Smooth muscle cell (in vitro differentiated cells): ENCODE measurements at regions not wholly inside any gene's neighbourhood (a gene's known extent, or its start where the extent isn't known, plus 50 kb on each side); places are given as distances from the start of the nearest gene placed in this dataset.
A peak's percentile ranks its signal among the peaks of the same experiment; 100 is the strongest.

Source experiments
- DNase-seq: peaks from one replicate; lab custom pipeline; 2025; ENCODE audit not compliant: unreplicated experiment; lab: John Stamatoyannopoulos, UW
- H2AFZ ChIP-seq: fragments of 200-600 bp; sonication (generic); 2 replicates; pipeline ENCODE4 v1.6.0; 2016; ENCODE audit warnings: antibody characterized with exemption, low read depth, mild to moderate bottlenecking
- H3F3A ChIP-seq: fragments of 200-600 bp; sonication (generic); 2 replicates; pipeline ENCODE4 v1.6.0; 2017; ENCODE audit warnings: antibody characterized with exemption, low read depth
- H3K27ac ChIP-seq: fragments of 200-600 bp; sonication (generic); 2 replicates; pipeline ENCODE4 v1.5.1; 2016; ENCODE audit warnings: low read depth, mild to moderate bottlenecking
- H3K27me3 ChIP-seq: fragments of 200-600 bp; sonication (generic); 2 replicates; pipeline ENCODE4 v1.6.1; 2016; ENCODE audit warnings: low read depth, mild to moderate bottlenecking
- H3K36me3 ChIP-seq: fragments of 200-600 bp; sonication (generic); 2 replicates; pipeline ENCODE4 v1.5.1; 2016; ENCODE audit warnings: low read depth
- H3K4me1 ChIP-seq: fragments of 200-600 bp; sonication (generic); 2 replicates; pipeline ENCODE4 v1.5.1; 2016; ENCODE audit warnings: low read depth
- H3K4me2 ChIP-seq: fragments of 200-600 bp; sonication (generic); 2 replicates; pipeline ENCODE4 v1.6.0; 2016; ENCODE audit warnings: mild to moderate bottlenecking
- H3K4me3 ChIP-seq: fragments of 200-600 bp; sonication (generic); 2 replicates; pipeline ENCODE4 v1.5.1; 2016; ENCODE audit warnings: mild to moderate bottlenecking
- H3K79me2 ChIP-seq: fragments of 200-600 bp; sonication (generic); 2 replicates; pipeline ENCODE4 v1.6.0; 2016; ENCODE audit warnings: low read depth, mild to moderate bottlenecking
- H3K9ac ChIP-seq: fragments of 200-600 bp; sonication (generic); 2 replicates; pipeline ENCODE4 v1.6.0; 2016; ENCODE audit warnings: low read depth
- H3K9me3 ChIP-seq: fragments of 200-600 bp; sonication (generic); replicated peaks from 2 replicates; pipeline ENCODE4 v1.5.1; 2016; ENCODE audit warnings: low read depth
- H4K20me1 ChIP-seq: fragments of 200-600 bp; sonication (generic); 2 replicates; pipeline ENCODE4 v1.6.0; 2016; ENCODE audit warnings: low read depth
- CTCF ChIP-seq: fragments of 200-600 bp; sonication (generic); IDR thresholded peaks from 2 replicates; pipeline ENCODE4 v1.5.1; 2017; ENCODE audit warnings: borderline replicate concordance, mild to moderate bottlenecking, antibody characterized with exemption; ENCODE audit not compliant: insufficient read depth, poor library complexity, severe bottlenecking
- WGBS: methylation state at CpG from one replicate; pipeline ENCODE4 v1.1.7; 2016; ENCODE audit warnings: low lambda C conversion rate; 5-methylcytosine and 5-hydroxymethylcytosine counted together

DNA sequence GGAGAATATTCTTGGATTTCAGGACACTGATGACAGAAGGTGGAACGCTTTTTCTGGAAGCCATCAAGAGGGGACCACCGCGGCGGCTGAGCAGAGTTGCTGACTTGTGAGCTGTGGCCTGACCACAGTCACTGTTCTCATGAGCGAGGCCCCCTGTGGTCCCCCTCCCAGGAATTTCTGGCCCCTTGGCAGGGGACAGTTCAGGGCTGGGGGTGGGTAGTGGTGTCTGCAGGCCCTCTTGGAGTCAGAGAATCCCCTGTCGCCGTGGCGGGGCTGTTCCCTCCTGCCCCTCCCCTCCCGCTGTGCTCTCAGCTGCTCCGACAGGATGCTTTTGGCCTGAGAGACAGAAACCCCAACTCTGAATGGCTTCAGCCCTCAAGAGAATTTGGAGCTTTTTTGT is 292.0 kb downstream of the SEC14L1 start:
- H3K4me2 ChIP-seq: peak overlapping the region; percentile 65
- WGBS: 29% methylated on average over 10 of the region's 10 CpGs
- H3F3A ChIP-seq: peaks cover 34% of the 10 kb centered on the region
- no peaks in the 10 kb centered on the region for H3K36me3 ChIP-seq
- no peaks in the 10 kb centered on the region for H3K9me3 ChIP-seq
- H3K4me1 ChIP-seq: peaks cover 57% of the 10 kb centered on the region
- peaks cover 77% of the 10 kb centered on the region for H3K79me2 ChIP-seq
- no peaks in the 10 kb centered on the region for H3K27me3 ChIP-seq
- peak overlapping the region; percentile 38 for H3K9ac ChIP-seq
- DNase-seq: no peak
- no peak for TF ChIP-seq CTCF
- H4K20me1 ChIP-seq: peaks cover 98% of the 10 kb centered on the region
- no peak overlapping the region for H3K4me3 ChIP-seq
- H2AFZ ChIP-seq: no peak overlapping the region
- H3K27ac ChIP-seq: peak overlapping the region; percentile 95

DNA sequence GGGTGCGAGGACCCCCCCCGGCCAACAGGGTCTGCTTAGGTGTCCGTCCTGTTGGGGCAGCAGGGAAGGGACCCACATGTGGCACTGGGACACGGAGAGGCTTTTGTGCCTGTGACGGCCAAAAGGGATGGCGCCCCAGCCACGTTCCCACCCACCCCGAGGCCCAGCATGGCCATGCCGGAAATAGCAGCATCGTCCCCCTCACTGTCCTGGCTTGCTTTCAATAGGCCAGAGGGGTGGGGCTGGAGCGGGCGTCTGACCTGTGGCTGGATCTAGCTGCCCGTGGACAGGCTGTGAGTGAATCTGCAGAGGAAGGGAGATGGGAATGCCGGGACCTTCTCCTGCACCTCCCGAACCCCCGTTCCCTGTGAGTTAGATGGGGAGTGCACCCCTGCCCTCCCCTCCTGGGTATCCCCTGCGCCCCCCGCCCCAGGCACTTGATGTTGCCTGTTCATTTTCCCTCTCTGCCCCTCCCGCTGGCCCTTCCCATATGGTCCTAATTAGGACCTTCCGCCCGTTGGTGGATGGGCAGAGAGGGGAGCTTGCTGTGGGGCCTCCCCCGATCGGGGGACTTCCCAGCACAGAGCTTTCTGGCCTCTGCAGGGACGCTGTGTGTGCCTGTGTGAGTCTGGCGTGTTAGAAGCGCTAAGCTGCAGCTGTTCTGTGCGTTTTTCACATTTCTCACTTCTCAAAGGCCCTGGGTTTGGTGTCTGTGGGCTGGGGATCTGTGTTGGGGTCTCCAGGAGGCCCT is 292.8 kb downstream of the SEC14L1 start:
- Histone ChIP-seq H3K4me3 (peak overlapping the region; percentile 11), H3F3A (peaks cover 26% of the 10 kb centered on the region), H3K27ac (peak overlapping the region; percentile 95), H3K4me2 (peak overlapping the region; percentile 65), H3K9ac (peak overlapping the region; percentile 38), H4K20me1 (peaks cover 98% of the 10 kb centered on the region), H3K27me3 (no peaks in the 10 kb centered on the region), H3K9me3 (no peaks in the 10 kb centered on the region), H3K79me2 (peaks cover 77% of the 10 kb centered on the region), H3K36me3 (no peaks in the 10 kb centered on the region), H3K4me1 (peaks cover 57% of the 10 kb centered on the region), H2AFZ (no peak overlapping the region)
- TF ChIP-seq CTCF: no peak
- DNase-seq: peak; percentile 76
- WGBS: 20% methylated on average over 16 of the region's 27 CpGs

DNA sequence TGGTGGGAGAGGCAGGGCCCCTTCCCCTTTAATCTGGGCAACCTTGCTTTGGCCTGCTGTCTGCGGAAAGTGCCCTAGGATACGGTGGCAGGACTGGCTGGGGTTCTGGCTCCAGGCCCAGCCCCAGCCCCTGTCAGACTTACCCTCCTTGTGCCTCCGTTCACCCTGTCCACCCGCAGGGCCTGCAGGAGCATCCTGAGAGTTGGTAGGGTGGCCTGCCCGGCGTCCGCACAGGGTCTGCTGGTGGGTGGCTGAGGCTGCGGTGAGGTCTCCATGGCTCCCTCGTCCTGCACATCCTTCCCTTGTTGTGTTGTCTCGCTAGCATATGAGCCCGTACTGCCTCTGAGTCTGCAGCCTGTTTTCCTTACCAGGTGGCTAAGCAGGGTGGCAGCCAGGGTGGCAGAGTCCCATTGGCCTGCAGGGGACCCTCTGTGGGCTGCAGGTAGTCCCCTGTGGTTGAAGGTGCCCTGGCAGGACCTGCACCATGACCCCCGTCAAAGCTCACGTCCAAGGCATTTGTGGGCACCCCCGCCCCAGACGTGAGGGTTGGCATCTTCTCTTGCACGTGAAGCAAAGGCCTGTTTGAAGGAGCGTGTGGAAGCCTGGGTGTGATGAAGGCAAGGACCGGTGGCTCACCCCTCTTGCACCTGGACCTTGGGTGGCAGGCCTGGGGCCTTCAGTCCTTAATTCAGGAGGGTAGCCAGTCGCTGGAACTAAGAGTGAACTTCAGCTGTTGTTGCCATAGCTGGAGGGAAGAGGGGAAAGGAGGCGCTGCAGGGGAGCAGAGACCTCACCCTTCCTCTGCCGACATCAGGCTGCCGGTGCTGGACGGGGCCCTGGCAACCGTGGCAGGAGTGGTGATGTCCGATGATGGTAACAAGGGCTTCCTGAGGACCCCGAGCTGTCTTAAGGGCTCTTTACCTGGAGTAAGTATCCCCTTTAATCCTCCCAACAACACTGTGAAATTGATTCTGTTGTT is 293.7 kb downstream of the SEC14L1 start:
- no peak for DNase-seq
- Histone ChIP-seq H3K4me1 (peaks cover 57% of the 10 kb centered on the region), H4K20me1 (peaks cover 98% of the 10 kb centered on the region), H3F3A (peaks cover 22% of the 10 kb centered on the region), H3K4me3 (no peak overlapping the region), H3K4me2 (peak overlapping the region; percentile 65), H3K27ac (peak overlapping the region; percentile 95), H3K9me3 (no peaks in the 10 kb centered on the region), H3K36me3 (no peaks in the 10 kb centered on the region), H2AFZ (no peak overlapping the region), H3K79me2 (peaks cover 78% of the 10 kb centered on the region), H3K27me3 (no peaks in the 10 kb centered on the region), H3K9ac (peak overlapping the region; percentile 38)
- 75% methylated on average over 26 of the region's 26 CpGs for WGBS
- TF ChIP-seq CTCF: no peak
